ENCODE measurements at regions not wholly inside any gene's neighbourhood (a gene's known extent, or its start where the extent isn't known, plus 50 kb on each side); places are given as distances from the start of the nearest gene placed in this dataset.
"Not testable (repeated sequence)": the region's sequence is repeated elsewhere in the genome, so short reads cannot be mapped to it uniquely, and the experiment has no call there.

DNA sequence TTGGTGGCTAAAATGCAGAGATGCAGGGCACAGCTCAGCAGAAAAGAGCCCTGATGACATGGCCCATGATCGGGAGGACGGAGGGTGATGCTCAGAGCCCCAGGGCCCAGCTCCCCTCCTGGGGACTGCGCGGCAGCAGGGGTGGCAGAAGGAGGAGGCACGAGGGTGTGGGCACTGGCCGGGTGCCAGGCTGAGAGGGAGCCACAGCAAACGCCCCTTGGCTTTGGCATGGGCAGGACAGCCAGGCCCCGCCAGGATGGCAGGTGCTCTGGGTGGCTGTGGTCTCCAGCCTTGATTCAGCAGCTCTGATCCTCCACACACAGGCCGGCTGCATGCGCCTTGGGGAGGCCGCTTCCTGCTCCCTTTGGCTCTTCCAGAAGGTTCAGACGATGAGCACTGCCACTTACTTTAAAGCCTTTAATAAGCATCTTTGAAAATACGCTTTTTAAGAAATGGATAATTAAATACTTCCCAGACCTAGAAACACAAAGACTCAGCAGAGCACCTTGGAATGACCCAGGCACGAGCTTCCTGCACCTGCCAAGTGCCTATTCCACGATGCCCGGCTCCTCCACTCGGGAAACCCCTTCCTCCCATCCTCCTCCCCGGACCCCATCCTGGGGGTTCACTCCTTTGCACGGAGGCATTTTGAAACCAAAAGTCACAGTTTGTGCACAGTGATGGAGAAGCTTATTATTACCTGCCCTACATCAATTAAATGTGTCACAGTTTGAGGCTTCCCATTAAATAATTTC, 78.5 kb upstream of the SNTG2 start:
- ChIA-PET POLR2A (no interaction called here), CTCF (no interaction called here)
- no peak for DNase-seq (ENCODE audit: low read depth)
- no peaks in the 10 kb centered on the region for H3K36me3 ChIP-seq (ENCODE audit: control insufficient read depth, insufficient read depth, low read length)
- no peak overlapping the region for H3K4me3 ChIP-seq (ENCODE audit: low read depth, low read length)
- no peaks in the 10 kb centered on the region for H3K27me3 ChIP-seq (ENCODE audit: control insufficient read depth, insufficient read depth, low read length)
- TF ChIP-seq, protein P1, sequence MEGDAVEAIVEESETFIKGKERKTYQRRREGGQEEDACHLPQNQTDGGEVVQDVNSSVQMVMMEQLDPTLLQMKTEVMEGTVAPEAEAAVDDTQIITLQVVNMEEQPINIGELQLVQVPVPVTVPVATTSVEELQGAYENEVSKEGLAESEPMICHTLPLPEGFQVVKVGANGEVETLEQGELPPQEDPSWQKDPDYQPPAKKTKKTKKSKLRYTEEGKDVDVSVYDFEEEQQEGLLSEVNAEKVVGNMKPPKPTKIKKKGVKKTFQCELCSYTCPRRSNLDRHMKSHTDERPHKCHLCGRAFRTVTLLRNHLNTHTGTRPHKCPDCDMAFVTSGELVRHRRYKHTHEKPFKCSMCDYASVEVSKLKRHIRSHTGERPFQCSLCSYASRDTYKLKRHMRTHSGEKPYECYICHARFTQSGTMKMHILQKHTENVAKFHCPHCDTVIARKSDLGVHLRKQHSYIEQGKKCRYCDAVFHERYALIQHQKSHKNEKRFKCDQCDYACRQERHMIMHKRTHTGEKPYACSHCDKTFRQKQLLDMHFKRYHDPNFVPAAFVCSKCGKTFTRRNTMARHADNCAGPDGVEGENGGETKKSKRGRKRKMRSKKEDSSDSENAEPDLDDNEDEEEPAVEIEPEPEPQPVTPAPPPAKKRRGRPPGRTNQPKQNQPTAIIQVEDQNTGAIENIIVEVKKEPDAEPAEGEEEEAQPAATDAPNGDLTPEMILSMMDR (IDR thresholded peaks at IDR 0.05; ENCODE audit: insufficient read depth, low read depth, low read length), result no peak

DNA sequence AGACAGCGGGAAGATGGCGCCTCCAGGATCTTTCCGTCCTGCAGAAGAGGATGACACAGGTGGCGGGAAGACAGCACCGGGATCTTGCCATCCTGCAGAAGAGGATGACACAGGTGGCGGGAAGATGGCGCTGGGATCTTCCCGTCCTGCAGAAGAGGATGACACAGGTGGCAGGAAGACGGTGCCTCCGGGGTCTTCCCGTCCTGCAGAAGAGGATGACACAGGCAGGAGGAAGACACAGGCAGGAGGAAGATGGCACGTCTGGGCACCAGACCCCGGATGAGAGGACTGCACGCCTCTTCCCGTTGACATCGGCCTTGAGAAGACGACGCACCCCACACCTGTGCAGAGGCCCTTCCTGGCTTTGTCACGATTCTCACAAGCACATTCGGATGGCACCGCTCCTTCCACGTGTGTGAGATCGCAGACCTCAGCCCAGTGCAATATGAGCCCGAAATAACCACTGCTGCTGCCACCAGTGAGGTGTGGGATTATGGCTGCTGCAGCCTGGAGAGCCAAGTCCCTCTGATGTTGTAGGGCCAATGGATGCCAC, 79.4 kb upstream of the SNTG2 start:
- no peak overlapping the region for H3K4me3 ChIP-seq (ENCODE audit: low read depth, low read length)
- H3K27me3 ChIP-seq (ENCODE audit: control insufficient read depth, insufficient read depth, low read length), result no peaks in the 10 kb centered on the region
- POLR2A ChIA-PET, result interaction anchor here (0.6 kb wide), 1 partner anchor 523 kb away, joined by 4 read pairs; no protein-coding TSS in a partner anchor
- TF ChIP-seq, protein P1 (IDR thresholded peaks at IDR 0.05; ENCODE audit: insufficient read depth, low read depth, low read length), result no peak
- CTCF ChIA-PET, result no interaction called here
- DNase-seq (ENCODE audit: low read depth), result no peak
- no peaks in the 10 kb centered on the region for H3K36me3 ChIP-seq (ENCODE audit: control insufficient read depth, insufficient read depth, low read length)

DNA sequence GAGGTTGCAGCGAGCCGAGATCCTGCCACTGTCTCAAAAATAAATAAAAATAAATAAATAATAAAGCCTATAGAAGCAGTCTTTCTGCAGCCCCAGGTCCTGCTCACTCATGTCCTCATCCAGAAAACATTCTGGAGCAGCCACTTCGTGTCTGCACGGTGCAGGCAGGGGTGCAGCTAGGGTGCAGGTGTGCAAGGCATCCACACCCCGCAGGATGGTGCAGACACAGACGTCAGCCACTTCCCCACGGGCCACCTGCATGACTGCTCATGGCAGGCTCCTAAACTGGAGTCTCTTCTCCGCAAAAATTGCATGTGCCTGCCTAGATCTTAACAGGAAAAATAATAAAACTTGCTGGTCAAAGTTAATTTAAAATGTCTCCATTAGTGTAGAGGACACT, 80.2 kb upstream of the SNTG2 start:
- Histone ChIP-seq H3K4me3 (ENCODE audit: low read depth, low read length) (no peak overlapping the region), H3K36me3 (ENCODE audit: control insufficient read depth, insufficient read depth, low read length) (no peaks in the 10 kb centered on the region), H3K27me3 (ENCODE audit: control insufficient read depth, insufficient read depth, low read length) (no peaks in the 10 kb centered on the region)
- ChIA-PET CTCF (no interaction called here), POLR2A (no interaction called here)
- TF ChIP-seq, protein P1 (IDR thresholded peaks at IDR 0.05; ENCODE audit: insufficient read depth, low read depth, low read length), result no peak
- no peak for DNase-seq (ENCODE audit: low read depth)

DNA sequence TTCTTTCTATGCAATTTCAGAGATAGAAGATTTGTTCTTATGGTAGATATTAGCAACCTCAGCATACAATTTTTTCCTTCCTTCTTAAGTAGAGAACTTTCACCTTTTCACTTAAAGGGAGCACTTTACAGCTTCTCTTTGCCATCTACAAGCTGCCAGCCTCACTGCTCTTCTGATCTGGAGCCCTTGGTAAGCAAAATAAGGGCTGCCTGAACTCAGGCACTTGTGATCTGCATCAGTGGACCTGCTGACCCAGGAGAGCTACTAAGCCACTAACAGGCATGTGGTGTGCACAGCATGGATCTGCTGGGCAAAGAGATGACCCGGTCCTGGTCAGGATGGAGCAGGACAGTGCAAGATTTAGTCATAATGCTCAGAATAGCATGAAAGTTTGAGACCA, 80.8 kb upstream of the SNTG2 start:
- Histone ChIP-seq H3K36me3 (ENCODE audit: control insufficient read depth, insufficient read depth, low read length) (no peaks in the 10 kb centered on the region), H3K4me3 (ENCODE audit: low read depth, low read length) (no peak overlapping the region), H3K27me3 (ENCODE audit: control insufficient read depth, insufficient read depth, low read length) (no peaks in the 10 kb centered on the region)
- ChIA-PET POLR2A (no interaction called here), CTCF (interaction anchor here (0.6 kb wide), 1 partner anchor 16 kb away, joined by 3 read pairs; no protein-coding TSS in a partner anchor)
- TF ChIP-seq, protein P1 (IDR thresholded peaks at IDR 0.05; ENCODE audit: insufficient read depth, low read depth, low read length), result no peak
- DNase-seq (ENCODE audit: low read depth), result no peak

DNA sequence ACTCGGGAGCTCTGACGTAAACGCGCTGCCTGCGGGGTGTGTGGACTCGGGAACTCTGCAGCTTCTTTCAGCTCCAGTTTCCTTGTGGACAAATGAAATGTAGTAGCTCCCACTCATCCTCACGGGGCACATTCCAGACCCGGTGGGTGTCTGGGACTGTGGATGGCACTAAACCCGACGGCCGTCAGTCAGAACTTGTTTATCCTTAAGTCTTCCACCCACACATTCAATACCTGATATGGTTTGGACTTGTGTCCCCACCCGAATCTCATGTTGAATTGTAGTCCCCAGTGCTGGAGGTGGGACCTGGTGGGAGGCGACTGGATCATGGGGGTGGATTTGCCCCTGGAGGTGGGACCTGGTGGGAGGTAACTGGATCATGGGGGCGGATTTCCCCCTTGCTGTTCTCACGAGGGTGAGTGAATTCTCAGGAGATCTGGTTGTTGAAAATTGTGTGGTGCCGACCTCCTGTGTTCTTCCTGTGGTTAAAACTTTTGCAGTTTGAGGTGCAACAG, 81.2 kb upstream of the SNTG2 start:
- POLR2A ChIA-PET, result no interaction called here
- CTCF ChIA-PET, result interaction anchor here (0.6 kb wide), 1 partner anchor 16 kb away, joined by 3 read pairs; no protein-coding TSS in a partner anchor
- no peak for DNase-seq (ENCODE audit: low read depth)
- H3K27me3 ChIP-seq (ENCODE audit: control insufficient read depth, insufficient read depth, low read length), result no peaks in the 10 kb centered on the region
- TF ChIP-seq, protein P1 (IDR thresholded peaks at IDR 0.05; ENCODE audit: insufficient read depth, low read depth, low read length), result no peak
- H3K36me3 ChIP-seq (ENCODE audit: control insufficient read depth, insufficient read depth, low read length), result no peaks in the 10 kb centered on the region
- no peak overlapping the region for H3K4me3 ChIP-seq (ENCODE audit: low read depth, low read length)

DNA sequence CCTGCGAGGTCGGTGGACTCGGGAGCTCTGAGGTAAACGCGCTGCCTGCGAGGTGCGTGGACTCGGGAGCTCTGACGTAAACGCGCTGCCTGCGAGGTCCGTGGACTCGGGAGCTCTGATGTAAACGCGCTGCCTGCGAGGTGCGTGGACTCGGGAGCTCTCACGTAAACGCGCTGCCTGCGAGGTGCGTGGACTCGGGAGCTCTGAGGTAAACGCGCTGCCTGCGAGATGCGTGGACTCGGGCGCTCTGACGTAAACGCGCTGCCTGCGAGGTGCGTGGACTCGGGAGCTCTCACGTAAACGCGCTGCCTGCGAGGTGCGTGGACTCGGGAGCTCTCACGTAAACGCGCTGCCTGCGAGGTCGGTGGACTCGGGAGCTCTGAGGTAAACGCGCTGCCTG, 81.8 kb upstream of the SNTG2 start:
- POLR2A ChIA-PET; H3K4me3 ChIP-seq (ENCODE audit: low read depth, low read length); H3K27me3 ChIP-seq (ENCODE audit: control insufficient read depth, insufficient read depth, low read length); H3K36me3 ChIP-seq (ENCODE audit: control insufficient read depth, insufficient read depth, low read length); DNase-seq (ENCODE audit: low read depth); CTCF ChIA-PET: not testable (repeated sequence)

Data from BJ (cell line).